Endothelial cell of umbilical vein (primary cell): ENCODE measurements at regions not wholly inside any gene's neighbourhood (a gene's known extent, or its start where the extent isn't known, plus 50 kb on each side); places are given as distances from the start of the nearest gene placed in this dataset.

Source experiments
- BruUV-seq: library from RNA; stranded (reverse); fragments of 400-500 nt; replicated peaks from 2 replicates; lab custom pipeline; 2021; lab: Mats Ljungman, UMichigan
- CTCF ChIA-PET: fragments of 300-600, 350-600 bp; sonication (Branson Sonifier 250); formaldehyde crosslinking; loops from one replicate; lab custom pipeline; 2021; ENCODE audit warnings: antibody characterized with exemption, inconsistent platforms; lab: Charles Lee
- POLR2A ChIA-PET: fragments of 300-600, 350-600 bp; sonication (Branson Sonifier 250); formaldehyde crosslinking; loops from one replicate; lab custom pipeline; 2021; ENCODE audit warnings: antibody characterized with exemption, inconsistent platforms; lab: Charles Lee
- DNase-seq: peaks from one replicate; pipeline ENCODE4 v3.0.0-alpha.2; 2011; ENCODE audit warnings: low read depth, low spot score
- FAIRE-seq: peaks from 2 replicates; lab custom pipeline; 2011; peaks lifted over from hg19 to GRCh38; lab: Jason Lieb, UNC
- H2AFZ ChIP-seq: 2 replicates; pipeline ENCODE4 v1.6.0; 2012; ENCODE audit warnings: low read depth, low read length, control low read depth, inconsistent platforms
- H3K27ac ChIP-seq: 2 replicates; pipeline ENCODE4 v1.5.1; 2011; ENCODE audit warnings: low read depth, mild to moderate bottlenecking, control low read depth, low read length, moderate library complexity; ENCODE audit not compliant: insufficient read depth
- H3K27me3 ChIP-seq, 2 experiments: 2 replicates each; pipeline versions ENCODE4 v1.6.0 to v1.6.1; 2011; ENCODE audit warnings: low read length in 2 of 2, mixed read lengths in 1 of 2; ENCODE audit not compliant: control insufficient read depth in 2 of 2, insufficient read depth in 2 of 2
- H3K36me3 ChIP-seq, 2 experiments: 2 replicates in 1 of 2; 3 replicates in 1 of 2; pipeline ENCODE4 v1.5.1; 2011; ENCODE audit warnings: low read length in 2 of 2, mild to moderate bottlenecking in 1 of 2, moderate library complexity in 1 of 2; ENCODE audit not compliant: control insufficient read depth in 2 of 2, insufficient read depth in 2 of 2; ENCODE audit errors: extremely low read depth in 1 of 2
- H3K4me1 ChIP-seq: 3 replicates; pipeline ENCODE4 v1.5.1; 2011; ENCODE audit warnings: mild to moderate bottlenecking, low read length; ENCODE audit not compliant: control insufficient read depth, insufficient read depth; ENCODE audit errors: extremely low read depth
- H3K4me2 ChIP-seq: 2 replicates; pipeline ENCODE4 v1.6.1; 2011; ENCODE audit warnings: low read length, control low read depth, mixed read lengths; ENCODE audit not compliant: insufficient read depth
- H3K4me3 ChIP-seq, 3 experiments: fragments of 200-600 bp in 1 of 3; sonication (generic), shearing (Covaris generic) in 1 of 3; replicated peaks in 1 of 3; 2 replicates each; pipeline ENCODE4 v1.5.1; 2011 to 2016; ENCODE audit warnings: control low read depth in 3 of 3, low read length in 3 of 3, mild to moderate bottlenecking in 2 of 3, inconsistent platforms in 1 of 3, low read depth in 1 of 3, moderate library complexity in 1 of 3; ENCODE audit not compliant: insufficient read depth in 1 of 3
- H3K79me2 ChIP-seq: 2 replicates; pipeline ENCODE4 v1.6.0; 2012; ENCODE audit warnings: low read length, inconsistent platforms; ENCODE audit not compliant: control insufficient read depth, insufficient read depth
- H3K9ac ChIP-seq: replicated peaks from 2 replicates; pipeline ENCODE3; 2011; ENCODE audit warnings: low read length, control low read depth; ENCODE audit not compliant: insufficient read depth; ENCODE audit errors: extremely low read depth
- H3K9me1 ChIP-seq: replicated peaks from 3 replicates; pipeline ENCODE4 v1.6.0; 2011; ENCODE audit warnings: mild to moderate bottlenecking, low read length; ENCODE audit not compliant: control insufficient read depth, insufficient read depth; ENCODE audit errors: extremely low read depth
- H3K9me3 ChIP-seq: replicated peaks from 2 replicates; pipeline ENCODE4 v1.5.1; 2012; ENCODE audit warnings: low read length, inconsistent platforms; ENCODE audit not compliant: control insufficient read depth, insufficient read depth
- H4K20me1 ChIP-seq: replicated peaks from 2 replicates; pipeline ENCODE3; 2011; ENCODE audit warnings: mild to moderate bottlenecking, low read length; ENCODE audit not compliant: control insufficient read depth, insufficient read depth; ENCODE audit errors: extremely low read depth
- EZH2 ChIP-seq: IDR thresholded peaks from 2 replicates; pipeline ENCODE4 v1.6.1; 2012; ENCODE audit warnings: borderline replicate concordance, low read depth, mild to moderate bottlenecking, moderate library complexity, low read length, inconsistent platforms; ENCODE audit not compliant: severe bottlenecking
- FOS ChIP-seq: IDR thresholded peaks from 2 replicates; pipeline ENCODE4 v1.6.1; 2011; ENCODE audit warnings: mild to moderate bottlenecking, low read length, moderate library complexity, borderline replicate concordance; ENCODE audit not compliant: insufficient read depth
- GATA2 ChIP-seq: IDR thresholded peaks from 2 replicates; pipeline ENCODE4 v1.7.0; 2011; ENCODE audit warnings: low read depth, mild to moderate bottlenecking, moderate library complexity, mixed read lengths, low read length; ENCODE audit not compliant: insufficient read length, insufficient read depth
- JUN ChIP-seq: IDR thresholded peaks from 2 replicates; pipeline ENCODE4 v1.6.1; 2011; ENCODE audit warnings: borderline replicate concordance, low read depth; ENCODE audit not compliant: insufficient read length, insufficient read depth
- MYC ChIP-seq: IDR thresholded peaks from one replicate; pipeline ENCODE4 v1.6.1; 2011; ENCODE audit warnings: mild to moderate bottlenecking, low read depth, low read length
- POLR2A ChIP-seq: IDR thresholded peaks from 2 replicates; pipeline ENCODE4 v1.6.1; 2012; ENCODE audit warnings: low read depth, mild to moderate bottlenecking, control low read depth, low read length
- POLR2AphosphoS5 ChIP-seq: IDR thresholded peaks from 2 replicates; pipeline ENCODE4 v1.6.1; 2012; ENCODE audit warnings: low read depth, mild to moderate bottlenecking, control low read depth, low read length, moderate library complexity; ENCODE audit not compliant: insufficient read depth
- dilution Hi-C: fragments of 300-500 bp; cut with MboI; formaldehyde crosslinking; loops from one replicate; pipeline ENCODE4 v1.15.0; 2019; ENCODE audit warnings: low sequenced_read_pairs; ENCODE audit not compliant: extremely low pct_ligation_motif_present
- intact Hi-C: fragments of 100-400 bp; cut with micrococcal nuclease; formaldehyde crosslinking; loops from one replicate; pipeline ENCODE4 v1.10.0; 2022
- TF ChIP-seq, protein P1 (sequence below), 2 donors: IDR thresholded peaks; 1 replicate in 1 of 2; 2 replicates in 1 of 2; pipeline ENCODE4 v1.5.1; 2011; ENCODE audit warnings: low read length in 2 of 2, mild to moderate bottlenecking in 2 of 2, moderate library complexity in 2 of 2, control low read depth in 1 of 2, inconsistent platforms in 1 of 2, low read depth in 1 of 2; ENCODE audit not compliant: insufficient read depth in 1 of 2; ENCODE audit errors: extremely low read depth in 1 of 2
- TF ChIP-seq, protein P2 (sequence below): IDR thresholded peaks from 2 replicates; pipeline ENCODE4 v1.6.1; 2011; ENCODE audit not compliant: insufficient read depth, insufficient read length

DNA sequence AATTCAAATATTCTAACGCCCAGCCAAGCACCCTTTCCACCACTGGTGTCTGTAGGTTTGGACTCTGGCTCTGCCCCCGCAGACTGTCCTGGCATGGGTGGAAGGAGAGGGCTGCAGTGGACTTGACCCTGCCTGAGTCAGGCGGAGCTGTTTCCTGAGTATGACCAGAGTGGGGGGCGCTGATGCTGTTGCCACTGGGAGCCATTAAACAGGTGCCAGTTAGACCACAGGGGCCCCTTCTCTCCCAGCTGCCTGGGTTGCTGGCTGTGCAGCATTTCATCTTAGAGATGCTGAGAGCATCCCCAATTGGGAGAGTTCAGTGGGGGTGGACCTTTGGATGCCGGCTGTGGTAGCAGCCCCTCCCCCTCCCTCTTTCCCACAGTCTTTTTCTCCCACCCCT is 539.5 kb downstream of the MATN1 start:
- Histone ChIP-seq H3K27ac (no peak overlapping the region), H3K27me3 (no peaks in the 10 kb centered on the region), H3K9ac (no peak overlapping the region), H3K4me1 (no peaks in the 10 kb centered on the region), H3K4me3 (no peak overlapping the region), H3K9me3 (no peaks in the 10 kb centered on the region), H3K4me2 (no peak overlapping the region), H2AFZ (no peak overlapping the region), H3K79me2 (no peaks in the 10 kb centered on the region), H3K9me1 (no peaks in the 10 kb centered on the region), H4K20me1 (no peaks in the 10 kb centered on the region), H3K36me3 (no peaks in the 10 kb centered on the region)
- FAIRE-seq (no peak), DNase-seq (no peak)
- BruUV-seq: no TSS peak
- TF ChIP-seq FOS (no peak), JUN (no peak), EZH2 (no peak), GATA2 (no peak), MYC (no peak), POLR2AphosphoS5 (no peak), POLR2A (no peak)
- TF ChIP-seq, protein P1, sequence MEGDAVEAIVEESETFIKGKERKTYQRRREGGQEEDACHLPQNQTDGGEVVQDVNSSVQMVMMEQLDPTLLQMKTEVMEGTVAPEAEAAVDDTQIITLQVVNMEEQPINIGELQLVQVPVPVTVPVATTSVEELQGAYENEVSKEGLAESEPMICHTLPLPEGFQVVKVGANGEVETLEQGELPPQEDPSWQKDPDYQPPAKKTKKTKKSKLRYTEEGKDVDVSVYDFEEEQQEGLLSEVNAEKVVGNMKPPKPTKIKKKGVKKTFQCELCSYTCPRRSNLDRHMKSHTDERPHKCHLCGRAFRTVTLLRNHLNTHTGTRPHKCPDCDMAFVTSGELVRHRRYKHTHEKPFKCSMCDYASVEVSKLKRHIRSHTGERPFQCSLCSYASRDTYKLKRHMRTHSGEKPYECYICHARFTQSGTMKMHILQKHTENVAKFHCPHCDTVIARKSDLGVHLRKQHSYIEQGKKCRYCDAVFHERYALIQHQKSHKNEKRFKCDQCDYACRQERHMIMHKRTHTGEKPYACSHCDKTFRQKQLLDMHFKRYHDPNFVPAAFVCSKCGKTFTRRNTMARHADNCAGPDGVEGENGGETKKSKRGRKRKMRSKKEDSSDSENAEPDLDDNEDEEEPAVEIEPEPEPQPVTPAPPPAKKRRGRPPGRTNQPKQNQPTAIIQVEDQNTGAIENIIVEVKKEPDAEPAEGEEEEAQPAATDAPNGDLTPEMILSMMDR (IDR thresholded peaks at IDR 0.05; ENCODE audit: extremely low read depth in 1 of 2, insufficient read depth in 1 of 2, low read depth in 1 of 2, low read length in 2 of 2): no peak
- TF ChIP-seq, protein P2, sequence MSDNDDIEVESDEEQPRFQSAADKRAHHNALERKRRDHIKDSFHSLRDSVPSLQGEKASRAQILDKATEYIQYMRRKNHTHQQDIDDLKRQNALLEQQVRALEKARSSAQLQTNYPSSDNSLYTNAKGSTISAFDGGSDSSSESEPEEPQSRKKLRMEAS: no peak
- dilution Hi-C loops: no loop called here
- ChIA-PET CTCF (no interaction called here), POLR2A (no interaction called here)
- intact Hi-C loops: no loop called here
